Ishikawa (cell line): ENCODE measurements at regions not wholly inside any gene's neighbourhood (a gene's known extent, or its start where the extent isn't known, plus 50 kb on each side); places are given as distances from the start of the nearest gene placed in this dataset.

Experiments used
- CEBPB ChIP-seq: IDR thresholded peaks from 2 replicates; pipeline ENCODE4 v1.6.1; 2012
- MAX ChIP-seq: IDR thresholded peaks from 2 replicates; pipeline ENCODE4 v1.6.1; 2012
- TEAD4 ChIP-seq: IDR thresholded peaks from 2 replicates; pipeline ENCODE4 v1.6.1; 2012

GRCh38 chr6:133093956-133094355 is 147.2 kb upstream of the EYA4 start:
- TF ChIP-seq CEBPB (no peak), TEAD4 (no peak), MAX (no peak)
